Chondrocyte (in vitro differentiated cells): ENCODE measurements at regions not wholly inside any gene's neighbourhood (a gene's known extent, or its start where the extent isn't known, plus 50 kb on each side); places are given as distances from the start of the nearest gene placed in this dataset.

Experiments
- DNase-seq: peaks from one replicate; pipeline ENCODE4 v3.0.0; 2021; ENCODE audit warnings: mixed read lengths, low spot score
- H3K27ac Mint-ChIP-seq: one replicate; pipeline ENCODE4 v1.8.0; 2021; ENCODE audit warnings: mild to moderate bottlenecking, moderate library complexity, mixed read lengths; ENCODE audit not compliant: unreplicated experiment
- H3K27me3 Mint-ChIP-seq: 2 replicates; pipeline ENCODE4 v1.8.0; 2021; ENCODE audit warnings: low read depth, mixed read lengths
- H3K36me3 Mint-ChIP-seq: 2 replicates; pipeline ENCODE4 v1.8.0; 2021; ENCODE audit warnings: low read depth, mixed read lengths
- H3K4me1 Mint-ChIP-seq: 2 replicates; pipeline ENCODE4 v1.8.0; 2021; ENCODE audit warnings: low read depth, mild to moderate bottlenecking, mixed read lengths
- H3K4me3 Mint-ChIP-seq: one replicate; pipeline ENCODE4 v1.8.0; 2021; ENCODE audit warnings: mild to moderate bottlenecking, moderate library complexity, mixed read lengths; ENCODE audit not compliant: unreplicated experiment
- H3K9me3 Mint-ChIP-seq: 2 replicates; pipeline ENCODE4 v1.8.0; 2021; ENCODE audit warnings: low read depth, mixed read lengths
- CTCF ChIP-seq: fragments of 200-600 bp; sonication (generic); IDR thresholded peaks from 2 replicates; pipeline ENCODE4 v1.5.0; 2021; ENCODE audit warnings: antibody characterized with exemption, mild to moderate bottlenecking, moderate library complexity

- peaks cover 12% of the 10 kb centered on the region for H3K27me3 Mint-ChIP-seq
- H3K27ac Mint-ChIP-seq, result no peak overlapping the region
- no peak for DNase-seq
- no peak overlapping the region for H3K4me3 Mint-ChIP-seq
- H3K9me3 Mint-ChIP-seq, result no peaks in the 10 kb centered on the region
- H3K36me3 Mint-ChIP-seq, result no peaks in the 10 kb centered on the region
- no peaks in the 10 kb centered on the region for H3K4me1 Mint-ChIP-seq
- no peak for TF ChIP-seq CTCF
Observed at GRCh38 chr13:111662451-111662850, 342.0 kb downstream of the TEX29 start.

- no peaks in the 10 kb centered on the region for H3K4me1 Mint-ChIP-seq
- H3K36me3 Mint-ChIP-seq, result no peaks in the 10 kb centered on the region
- no peak overlapping the region for H3K4me3 Mint-ChIP-seq
- no peak overlapping the region for H3K27ac Mint-ChIP-seq
- peaks cover 11% of the 10 kb centered on the region for H3K27me3 Mint-ChIP-seq
- H3K9me3 Mint-ChIP-seq, result no peaks in the 10 kb centered on the region
- TF ChIP-seq CTCF, result no peak
- DNase-seq, result no peak
Observed at GRCh38 chr13:111662895-111663294, 342.5 kb downstream of the TEX29 start.

GRCh38 chr13:111663505-111663904 lies 343.1 kb downstream of the TEX29 start:
- no peaks in the 10 kb centered on the region for H3K36me3 Mint-ChIP-seq
- peaks cover 7% of the 10 kb centered on the region for H3K27me3 Mint-ChIP-seq
- H3K9me3 Mint-ChIP-seq, result no peaks in the 10 kb centered on the region
- no peaks in the 10 kb centered on the region for H3K4me1 Mint-ChIP-seq
- H3K4me3 Mint-ChIP-seq, result no peak overlapping the region
- no peak for DNase-seq
- TF ChIP-seq CTCF, result no peak
- no peak overlapping the region for H3K27ac Mint-ChIP-seq

GRCh38 chr13:111663953-111664421 lies 343.5 kb downstream of the TEX29 start:
- Mint-ChIP-seq H3K4me1 (no peaks in the 10 kb centered on the region), H3K27ac (no peak overlapping the region), H3K36me3 (no peaks in the 10 kb centered on the region), H3K9me3 (no peaks in the 10 kb centered on the region), H3K4me3 (no peak overlapping the region), H3K27me3 (peaks cover 5% of the 10 kb centered on the region)
- no peak for DNase-seq
- no peak for TF ChIP-seq CTCF

GRCh38 chr13:111664696-111665095 lies 344.3 kb downstream of the TEX29 start:
- no peak for DNase-seq
- Mint-ChIP-seq H3K4me1 (no peaks in the 10 kb centered on the region), H3K4me3 (no peak overlapping the region), H3K27ac (no peak overlapping the region), H3K9me3 (no peaks in the 10 kb centered on the region), H3K36me3 (no peaks in the 10 kb centered on the region), H3K27me3 (peaks cover 1% of the 10 kb centered on the region)
- no peak for TF ChIP-seq CTCF
